ENCODE measurements at regions not wholly inside any gene's neighbourhood (a gene's known extent, or its start where the extent isn't known, plus 50 kb on each side); places are given as distances from the start of the nearest gene placed in this dataset.

- peak in 1 of 3 donors; percentile 63 for DNase-seq
- Histone ChIP-seq H3K4me3 (no peak overlapping the region), H3K27me3 (ENCODE audit: control insufficient read depth in 3 of 3, insufficient read depth in 3 of 3, low read length in 2 of 3) (no peaks in the 10 kb centered on the region), H3K9ac (ENCODE audit: insufficient read depth in 1 of 2, low read length in 2 of 2) (peak overlapping the region in 1 of 2 donors; percentile 44), H3K27ac (ENCODE audit: low read depth in 1 of 2, low read length in 1 of 2) (no peak overlapping the region), H3K36me3 (ENCODE audit: control insufficient read depth in 4 of 4, insufficient read depth in 4 of 4, low read length in 4 of 4) (no peaks in the 10 kb centered on the region), H3K9me3 (ENCODE audit: control insufficient read depth in 4 of 4, insufficient read depth in 3 of 4, low read length in 3 of 4) (peaks cover 0 to 4% (median under 1%) of the 10 kb centered on the region in 4 donors), H3K4me1 (ENCODE audit: control insufficient read depth in 5 of 5, insufficient read depth in 5 of 5, low read length in 5 of 5) (peaks cover 7 to 58% (median 20%) of the 10 kb centered on the region in 5 donors)
- ATAC-seq (ENCODE audit: insufficient read depth, low FRiP score) = no peak
- 84 to 86% methylated on average over 15 to 17 of the region's 17 CpGs for WGBS, 2 donors
- no peak for TF ChIP-seq CTCF (IDR thresholded peaks at IDR 0.05; ENCODE audit: control extremely low read depth, extremely low read depth)
These were observed 75.2 kb upstream of the GSE1 start for GRCh38 chr16:85537795-85538401.

GRCh38 chr16:85539084-85539483 lies 74.0 kb upstream of the GSE1 start:
- Histone ChIP-seq H3K9me3 (ENCODE audit: control insufficient read depth in 4 of 4, insufficient read depth in 3 of 4, low read length in 3 of 4) (peaks cover 0 to 4% (median under 1%) of the 10 kb centered on the region in 4 donors), H3K4me1 (ENCODE audit: control insufficient read depth in 5 of 5, insufficient read depth in 5 of 5, low read length in 5 of 5) (peaks cover 7 to 66% (median 20%) of the 10 kb centered on the region in 5 donors), H3K9ac (ENCODE audit: insufficient read depth in 1 of 2, low read length in 2 of 2) (no peak overlapping the region), H3K27me3 (ENCODE audit: control insufficient read depth in 3 of 3, insufficient read depth in 3 of 3, low read length in 2 of 3) (no peaks in the 10 kb centered on the region), H3K36me3 (ENCODE audit: control insufficient read depth in 4 of 4, insufficient read depth in 4 of 4, low read length in 4 of 4) (no peaks in the 10 kb centered on the region), H3K4me3 (no peak overlapping the region), H3K27ac (ENCODE audit: low read depth in 1 of 2, low read length in 1 of 2) (no peak overlapping the region)
- WGBS, 2 donors = 94 to 96% methylated on average over 7 of the region's 7 CpGs
- DNase-seq (no peak), ATAC-seq (ENCODE audit: insufficient read depth, low FRiP score) (no peak)
- TF ChIP-seq CTCF (IDR thresholded peaks at IDR 0.05; ENCODE audit: control extremely low read depth, extremely low read depth) = no peak

GRCh38 chr16:85539629-85540291 lies 73.4 kb upstream of the GSE1 start:
- WGBS, 2 donors = 93 to 97% methylated on average over 12 of the region's 12 CpGs
- H3K36me3 ChIP-seq (ENCODE audit: control insufficient read depth in 4 of 4, insufficient read depth in 4 of 4, low read length in 4 of 4) = no peaks in the 10 kb centered on the region
- peaks cover 0 to 4% (median under 1%) of the 10 kb centered on the region in 4 donors for H3K9me3 ChIP-seq (ENCODE audit: control insufficient read depth in 4 of 4, insufficient read depth in 3 of 4, low read length in 3 of 4)
- no peak for TF ChIP-seq CTCF (IDR thresholded peaks at IDR 0.05; ENCODE audit: control extremely low read depth, extremely low read depth)
- no peak overlapping the region for H3K27ac ChIP-seq (ENCODE audit: low read depth in 1 of 2, low read length in 1 of 2)
- H3K4me1 ChIP-seq (ENCODE audit: control insufficient read depth in 5 of 5, insufficient read depth in 5 of 5, low read length in 5 of 5) = peaks cover 6 to 66% (median 20%) of the 10 kb centered on the region in 5 donors
- H3K4me3 ChIP-seq = no peak overlapping the region
- H3K9ac ChIP-seq (ENCODE audit: insufficient read depth in 1 of 2, low read length in 2 of 2) = no peak overlapping the region
- no peak for DNase-seq
- no peaks in the 10 kb centered on the region for H3K27me3 ChIP-seq (ENCODE audit: control insufficient read depth in 3 of 3, insufficient read depth in 3 of 3, low read length in 2 of 3)
- no peak for ATAC-seq (ENCODE audit: insufficient read depth, low FRiP score)
